HG03432 (cell line): ENCODE measurements at regions not wholly inside any gene's neighbourhood (a gene's known extent, or its start where the extent isn't known, plus 50 kb on each side); places are given as distances from the start of the nearest gene placed in this dataset.
"Not testable (repeated sequence)": the region's sequence is repeated elsewhere in the genome, so short reads cannot be mapped to it uniquely, and the experiment has no call there.

ENCODE experiments used
- ATAC-seq: cut with Tn5 transposase; IDR thresholded peaks from one replicate; pipeline ENCODE4 v1.9.1; 2021; ENCODE audit warnings: mild to moderate bottlenecking, moderate library complexity; ENCODE audit not compliant: unreplicated experiment

DNA sequence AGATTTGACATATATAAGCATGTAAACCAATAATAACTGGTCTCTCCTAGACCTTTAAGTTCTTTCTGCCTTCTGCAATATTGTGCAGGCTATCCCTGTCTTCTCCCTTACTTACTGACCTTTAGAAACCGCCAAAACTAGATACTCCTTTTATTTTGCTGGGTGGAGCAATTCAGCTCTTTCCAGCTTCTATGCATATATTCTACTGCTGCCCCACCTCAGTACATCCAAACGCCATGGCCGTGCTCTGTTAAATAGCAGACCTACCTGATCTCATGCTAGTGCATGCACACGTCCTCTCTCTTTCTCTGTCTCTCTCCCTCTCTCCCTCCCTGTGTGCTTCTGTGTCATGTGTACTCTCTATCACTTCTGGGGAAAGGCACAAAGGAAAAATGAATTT, 76.7 kb upstream of the CAPRIN1 start:
- no peak for ATAC-seq

DNA sequence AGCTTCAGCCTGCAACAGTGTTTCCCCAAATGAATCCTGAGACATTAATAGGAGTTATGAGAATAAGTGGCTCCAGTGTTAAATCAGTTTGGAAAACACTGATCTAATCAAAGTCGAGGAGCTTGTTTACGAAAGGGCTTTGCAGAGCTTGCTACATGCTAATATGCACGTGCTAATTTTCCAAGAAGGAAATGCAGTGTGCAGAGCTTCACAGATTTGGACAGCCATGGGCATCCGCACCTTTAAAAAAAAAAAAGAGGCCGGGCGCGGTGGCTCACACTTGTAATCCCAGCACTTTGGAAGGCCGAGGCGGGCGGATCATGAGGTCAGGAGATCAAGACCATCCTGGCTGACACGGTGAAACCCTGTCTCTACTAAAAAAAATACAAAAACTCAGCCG, 79.7 kb upstream of the LMO2 start:
- not testable (repeated sequence) for ATAC-seq

GRCh38 chr11:33970984-33971466, 79.1 kb upstream of the LMO2 start:
- ATAC-seq = peak; percentile 65

DNA sequence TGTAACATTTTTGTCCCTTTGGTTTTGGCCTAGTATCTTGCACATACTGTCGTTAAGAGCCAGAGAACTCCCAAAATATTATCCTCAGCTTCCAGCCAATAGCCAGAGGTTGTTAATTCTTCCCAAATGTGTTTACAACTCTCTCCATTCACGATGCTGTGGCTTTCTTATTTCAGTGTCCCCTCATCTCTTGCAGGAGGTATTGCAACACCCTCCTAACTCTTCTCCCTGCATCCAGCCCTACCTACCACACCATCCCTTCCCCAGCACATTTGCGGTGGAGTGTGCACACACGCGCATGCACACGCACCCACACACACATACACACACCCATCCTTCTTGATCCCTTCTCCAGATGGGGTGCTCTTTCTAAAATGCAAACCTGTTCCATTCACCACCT, 75.6 kb upstream of the LMO2 start:
- no peak for ATAC-seq

GRCh38 chr11:33965032-33965431, 73.2 kb upstream of the LMO2 start:
- ATAC-seq = no peak

DNA sequence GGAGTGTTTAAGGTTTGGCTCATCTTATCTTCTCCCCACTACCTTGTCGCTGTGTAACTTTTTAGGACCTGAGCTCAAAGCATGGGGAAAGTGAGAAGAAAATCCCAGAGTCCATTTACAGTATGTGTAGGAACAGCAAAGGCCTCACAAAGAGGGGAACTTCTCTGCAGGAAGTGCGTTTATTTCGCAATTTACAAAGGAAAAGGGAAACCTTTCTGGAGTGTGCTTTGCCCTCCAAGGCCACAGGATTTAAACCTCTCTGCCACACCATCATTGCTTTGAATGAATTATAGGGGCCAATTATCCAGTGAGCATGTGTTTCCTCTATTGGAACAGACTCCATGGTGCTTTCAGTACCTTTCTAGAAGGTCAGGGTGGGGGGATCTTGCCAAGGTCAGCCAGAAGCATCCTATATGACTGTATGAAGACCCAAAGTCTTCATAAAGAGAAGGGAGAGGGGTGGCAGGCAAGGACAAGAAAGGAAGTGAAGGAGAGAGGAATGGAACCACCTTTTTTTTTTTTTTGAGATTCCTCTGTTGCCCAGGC, 68.1 kb upstream of the LMO2 start:
- ATAC-seq = no peak

GRCh38 chr11:33957304-33957917, 65.5 kb upstream of the LMO2 start:
- no peak for ATAC-seq

DNA sequence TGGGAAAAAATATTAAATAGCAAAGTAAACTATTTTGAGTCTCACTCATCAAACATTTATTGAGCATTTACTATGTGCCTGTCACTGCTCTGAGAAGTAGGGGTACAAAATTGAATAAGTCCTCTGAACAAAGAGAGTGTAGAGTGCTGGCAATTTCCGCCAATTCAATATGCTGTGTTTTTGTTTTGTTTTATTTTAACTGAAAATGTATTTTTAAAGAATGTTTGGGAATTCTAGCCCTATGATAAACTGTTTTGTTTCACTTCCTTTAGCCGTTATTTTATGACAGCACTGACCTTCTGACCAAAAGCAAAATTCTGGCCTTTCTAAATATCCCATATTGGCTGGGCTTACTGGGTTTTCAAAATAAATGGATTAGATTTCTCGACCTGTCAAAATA, 64.7 kb upstream of the LMO2 start:
- ATAC-seq = no peak

DNA sequence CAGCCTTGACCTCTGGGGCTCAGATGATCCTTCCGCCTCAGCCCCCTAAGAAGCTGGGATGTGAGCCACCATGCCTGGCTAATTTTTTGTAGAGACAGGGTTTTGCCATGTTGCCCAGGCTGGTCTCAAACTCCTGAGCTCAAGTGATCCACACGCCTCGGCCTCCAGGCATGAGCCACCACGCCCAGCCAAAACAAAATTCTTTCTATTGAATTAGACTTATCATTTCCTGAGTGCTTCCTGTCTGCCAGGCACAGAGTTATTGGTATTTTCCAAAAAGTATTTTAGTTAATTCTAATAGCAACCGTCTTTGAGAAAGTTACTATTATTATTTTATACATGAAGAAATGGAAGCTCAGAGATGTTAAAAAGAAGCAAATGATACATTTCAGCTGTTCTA, 61.4 kb upstream of the LMO2 start:
- ATAC-seq = no peak

DNA sequence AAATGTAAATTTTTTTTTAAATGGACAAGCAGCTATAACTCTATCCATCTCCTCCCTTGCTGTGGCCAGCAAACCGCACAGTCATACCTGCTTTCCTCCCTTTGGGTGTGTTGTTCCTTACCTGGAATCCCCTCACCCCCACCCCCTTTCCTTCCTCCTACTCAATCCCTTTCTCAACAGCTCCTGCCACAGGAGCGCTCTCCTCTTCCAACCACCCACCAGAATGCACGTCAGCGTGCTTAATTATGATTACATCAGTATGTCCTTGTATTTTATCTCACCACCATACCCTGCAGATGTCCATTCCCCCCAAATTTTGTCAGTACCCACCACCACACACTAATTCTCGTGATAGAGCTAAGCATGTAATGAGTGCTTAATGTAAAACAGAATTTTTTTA, 60.9 kb upstream of the LMO2 start:
- no peak for ATAC-seq

DNA sequence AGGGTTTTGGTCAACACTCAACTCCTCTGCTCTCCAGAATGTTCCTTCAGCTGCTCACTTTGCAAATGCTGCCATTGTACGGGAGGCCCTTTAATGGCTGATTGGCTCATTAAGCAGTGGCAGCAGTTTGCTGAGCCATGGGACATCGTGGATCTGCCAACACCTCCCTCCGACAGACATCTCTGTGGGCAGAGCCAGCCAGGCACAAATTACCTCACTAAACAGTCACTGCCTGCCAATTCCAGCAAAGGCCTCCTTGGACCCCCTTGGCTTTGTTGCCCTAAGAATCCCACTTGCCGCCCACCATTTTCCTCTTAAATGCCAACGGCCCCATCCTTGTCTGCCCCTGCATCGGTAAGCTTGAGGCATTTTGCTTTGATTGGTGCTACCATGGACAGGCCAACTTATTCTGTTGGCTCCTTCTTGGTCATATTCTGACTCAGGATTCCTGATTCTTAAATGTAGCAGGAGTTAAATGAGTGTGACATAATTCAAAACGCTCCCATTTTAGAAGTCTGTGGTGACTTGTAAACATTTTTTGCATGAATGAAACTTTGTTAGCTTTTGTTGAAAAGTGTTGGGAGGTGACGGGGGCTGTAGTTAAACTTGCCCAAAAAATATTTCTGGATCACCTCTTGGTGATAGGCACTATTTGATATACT, 57.5 kb upstream of the LMO2 start:
- ATAC-seq = no peak

- no peak for ATAC-seq
Observed at GRCh38 chr11:33948494-33948893, 56.6 kb upstream of the LMO2 start.

GRCh38 chr11:33947918-33948317, 56.0 kb upstream of the LMO2 start:
- ATAC-seq = not testable (repeated sequence)

DNA sequence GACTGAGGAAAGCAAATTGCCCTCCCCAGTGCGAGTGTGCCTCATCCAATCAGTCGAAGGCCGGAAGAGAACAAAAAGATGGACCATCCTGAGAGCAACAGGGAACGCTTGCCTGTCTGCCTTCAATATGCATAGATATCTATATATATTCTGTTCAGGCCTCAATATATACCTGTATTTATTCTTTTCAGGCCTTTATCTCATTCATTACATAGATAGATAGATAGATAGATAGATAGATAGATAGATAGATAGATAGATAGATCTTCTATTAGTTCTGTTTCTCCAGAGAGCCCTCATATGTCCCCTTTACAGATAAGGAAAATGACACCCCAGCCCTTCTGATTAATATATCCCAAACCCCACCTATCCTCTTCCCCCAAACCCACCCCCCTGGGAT, 55.1 kb upstream of the LMO2 start:
- no peak for ATAC-seq

DNA sequence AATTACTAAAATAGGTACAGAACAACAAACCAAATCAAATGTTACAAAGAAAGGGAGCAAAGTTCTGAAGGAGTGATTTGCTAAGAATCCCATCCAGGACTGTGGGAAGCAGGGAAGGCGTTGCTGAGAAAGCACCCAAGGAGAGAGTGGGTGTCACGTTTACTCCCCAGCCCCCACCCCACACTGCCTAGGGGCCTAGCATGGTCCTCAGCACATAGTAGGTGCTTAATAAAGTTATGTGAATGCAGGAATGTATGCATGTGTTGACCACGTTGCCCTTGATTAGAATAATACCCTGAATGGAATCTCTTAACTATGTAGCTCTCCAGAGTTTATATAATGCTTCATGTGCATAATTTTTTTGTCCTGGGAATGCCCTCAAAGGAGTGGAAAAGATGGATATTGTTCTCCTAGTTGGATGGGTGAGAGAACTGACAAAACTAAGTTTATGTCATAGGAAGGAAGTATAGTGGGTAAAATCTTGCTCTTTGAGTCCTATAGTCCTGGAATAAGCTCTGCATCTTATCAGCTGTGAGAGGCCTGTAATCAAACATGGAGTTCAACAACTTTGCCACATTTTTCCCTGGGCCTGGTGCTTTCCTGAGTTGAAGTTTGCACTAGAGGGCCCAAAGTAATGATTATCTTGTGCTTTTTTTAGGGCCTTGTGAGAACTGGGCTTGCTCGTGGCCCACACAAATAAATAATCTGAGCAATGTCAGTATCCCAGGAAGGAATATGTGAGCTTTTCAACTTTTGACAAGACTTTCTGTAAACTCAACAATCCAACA, 53.8 kb upstream of the LMO2 start:
- ATAC-seq = no peak

GRCh38 chr11:33944693-33945424, 53.0 kb upstream of the LMO2 start:
- no peak for ATAC-seq

DNA sequence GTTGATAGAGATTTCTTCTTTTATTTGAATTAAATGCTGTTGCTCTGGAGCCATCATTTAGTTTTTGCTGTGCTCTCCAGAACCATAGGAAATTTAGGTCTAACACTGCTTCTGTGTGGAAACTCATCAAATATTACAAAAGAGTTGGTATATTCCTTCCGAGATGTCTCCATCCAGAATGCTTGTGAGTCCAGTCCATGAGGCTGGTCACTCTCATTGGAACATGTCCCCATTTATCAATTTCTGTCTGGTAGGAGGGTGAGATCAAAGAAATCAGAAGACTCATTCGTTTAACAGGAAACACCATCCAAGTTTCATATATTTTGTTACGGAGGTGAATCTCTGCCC, 52.4 kb upstream of the LMO2 start:
- ATAC-seq = no peak

- ATAC-seq = peak; percentile 68
Observed at GRCh38 chr11:33942954-33943353, 51.1 kb upstream of the LMO2 start.

DNA sequence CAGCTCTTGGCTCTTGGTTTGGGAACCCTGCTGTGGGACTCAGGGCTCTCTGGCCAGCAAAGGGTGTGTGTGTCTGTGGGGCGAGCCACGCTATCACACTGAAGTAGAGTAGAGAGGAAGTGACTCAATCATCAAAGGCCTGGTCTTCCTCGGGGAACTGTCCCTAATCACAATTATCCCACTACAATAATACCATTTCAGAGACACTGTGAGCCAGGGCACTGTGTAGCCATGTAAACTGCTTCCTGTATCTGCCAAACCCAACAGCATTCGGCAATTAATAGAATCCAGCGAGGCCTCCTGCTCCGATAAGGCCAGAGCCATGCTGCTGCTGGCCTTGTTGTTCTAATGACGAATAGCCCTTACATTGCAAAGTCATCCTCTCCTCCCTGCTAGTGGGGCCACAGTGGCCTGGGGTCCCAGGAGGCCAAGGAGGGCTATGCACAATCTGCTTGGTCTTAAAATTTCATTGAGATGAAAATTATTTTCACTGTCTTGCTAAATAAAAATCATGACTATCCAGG, 49.8 kb upstream of the LMO2 start:
- ATAC-seq = no peak
